GM12801 (cell line): ENCODE measurements at regions not wholly inside any gene's neighbourhood (a gene's known extent, or its start where the extent isn't known, plus 50 kb on each side); places are given as distances from the start of the nearest gene placed in this dataset.

Source experiments
- CTCF ChIP-seq: IDR thresholded peaks from one replicate; pipeline ENCODE4 v1.5.1; 2011; ENCODE audit warnings: control low read depth; ENCODE audit not compliant: insufficient read length; ENCODE audit errors: extremely low read depth

- TF ChIP-seq CTCF: no peak
Observed at GRCh38 chr1:55965981-55966461, 613.3 kb downstream of the PLPP3 start.

- TF ChIP-seq CTCF: no peak
Observed at GRCh38 chr1:55962472-55962871, 616.9 kb downstream of the PLPP3 start.

GRCh38 chr1:55959136-55959548 is 620.2 kb downstream of the PLPP3 start:
- no peak for TF ChIP-seq CTCF

- TF ChIP-seq CTCF: no peak
Observed at GRCh38 chr1:55958498-55958897, 620.9 kb downstream of the PLPP3 start.

- no peak for TF ChIP-seq CTCF
Observed at GRCh38 chr1:55957276-55957675, 622.1 kb downstream of the PLPP3 start.

GRCh38 chr1:55955016-55955621 is 624.2 kb downstream of the PLPP3 start:
- TF ChIP-seq CTCF: no peak

- no peak for TF ChIP-seq CTCF
Observed at GRCh38 chr1:55951291-55951690, 628.1 kb downstream of the PLPP3 start.
